OCI-LY3 (cell line): ENCODE measurements at regions not wholly inside any gene's neighbourhood (a gene's known extent, or its start where the extent isn't known, plus 50 kb on each side); places are given as distances from the start of the nearest gene placed in this dataset.

Experiments used
- H2AFZ ChIP-seq: fragments of 200-600, 300-600 bp; shearing (Covaris generic); 2 replicates; pipeline ENCODE4 v1.6.0; 2014; ENCODE audit warnings: antibody characterized with exemption, low read depth, low read length
- H3K27ac ChIP-seq: fragments of 200-600, 300-600 bp; sonication (generic); 2 replicates; pipeline ENCODE4 v1.5.1; 2014; ENCODE audit warnings: mild to moderate bottlenecking, low read length, moderate library complexity, mixed read lengths
- H3K27me3 ChIP-seq: fragments of 200-600, 300-600 bp; sonication (generic); 2 replicates; pipeline ENCODE4 v1.6.1; 2014; ENCODE audit warnings: low read depth, low read length, mixed read lengths
- H3K36me3 ChIP-seq: fragments of 200-600, 300-600 bp; sonication (generic); replicated peaks from 2 replicates; pipeline ENCODE3; 2014; ENCODE audit warnings: low read depth, low read length, mixed read lengths
- H3K4me1 ChIP-seq: fragments of 300-600, 200-600 bp; sonication (generic); 2 replicates; pipeline ENCODE4 v1.6.1; 2014; ENCODE audit warnings: low read length, mixed read lengths
- H3K4me2 ChIP-seq: fragments of 200-600, 300-600 bp; sonication (generic); 2 replicates; pipeline ENCODE4 v1.6.1; 2014; ENCODE audit warnings: low read length, mixed read lengths
- H3K4me3 ChIP-seq: fragments of 300-600, 200-600 bp; sonication (generic); 2 replicates; pipeline ENCODE4 v1.5.1; 2014; ENCODE audit warnings: antibody characterized with exemption, mild to moderate bottlenecking, low read length, moderate library complexity
- H3K79me2 ChIP-seq: fragments of 300-600, 200-600 bp; shearing (Covaris generic); 2 replicates; pipeline ENCODE4 v1.6.1; 2014; ENCODE audit warnings: mild to moderate bottlenecking, low read length, mixed read lengths
- H3K9ac ChIP-seq: fragments of 300-600, 200-600 bp; shearing (Covaris generic); 2 replicates; pipeline ENCODE4 v1.6.0; 2014; ENCODE audit warnings: mild to moderate bottlenecking, low read length, moderate library complexity
- H3K9me3 ChIP-seq: fragments of 200-600, 300-600 bp; shearing (Covaris generic); 2 replicates; pipeline ENCODE4 v1.6.1; 2014; ENCODE audit warnings: low read length, mixed read lengths; ENCODE audit not compliant: insufficient read depth
- H4K20me1 ChIP-seq: fragments of 200-600, 300-600 bp; sonication (generic); 2 replicates; pipeline ENCODE4 v1.6.1; 2016; ENCODE audit warnings: low read length, mixed read lengths; ENCODE audit not compliant: insufficient read depth
- CTCF ChIP-seq: fragments of 200-600, 300-600 bp; sonication (generic); IDR thresholded peaks from 2 replicates; pipeline ENCODE4 v1.5.1; 2014; ENCODE audit warnings: antibody characterized with exemption, low read length, low read depth
- EZH2phosphoT487 ChIP-seq: fragments of 200-600 bp; shearing (Covaris generic); IDR thresholded peaks from 2 replicates; pipeline ENCODE4 v1.6.1; 2018; ENCODE audit warnings: antibody characterized with exemption, mixed run types, low read depth

- TF ChIP-seq CTCF (no peak), EZH2phosphoT487 (no peak)
- Histone ChIP-seq H3K27me3 (no peaks in the 10 kb centered on the region), H3K4me2 (no peak overlapping the region), H3K9ac (no peak overlapping the region), H3K36me3 (no peaks in the 10 kb centered on the region), H2AFZ (no peak overlapping the region), H3K27ac (no peak overlapping the region), H3K79me2 (no peaks in the 10 kb centered on the region), H3K4me3 (no peak overlapping the region), H4K20me1 (no peaks in the 10 kb centered on the region), H3K9me3 (no peaks in the 10 kb centered on the region), H3K4me1 (no peaks in the 10 kb centered on the region)
Measured at GRCh38 chr13:109436841-109437240, 349.5 kb downstream of the IRS2 start.

- TF ChIP-seq CTCF = no peak
- TF ChIP-seq EZH2phosphoT487 = no peak
- Histone ChIP-seq H3K9me3 (0 out of 2 replicates have a peak, but pooled peaks cover 2% of the 10 kb centered on the region), H4K20me1 (no peaks in the 10 kb centered on the region), H3K9ac (no peak overlapping the region), H3K27me3 (no peaks in the 10 kb centered on the region), H3K4me2 (no peak overlapping the region), H3K27ac (no peak overlapping the region), H3K4me1 (no peaks in the 10 kb centered on the region), H3K79me2 (no peaks in the 10 kb centered on the region), H3K4me3 (no peak overlapping the region), H2AFZ (no peak overlapping the region), H3K36me3 (no peaks in the 10 kb centered on the region)
Measured at GRCh38 chr13:109436055-109436622, 350.2 kb downstream of the IRS2 start.

- Histone ChIP-seq H3K4me2 (no peak overlapping the region), H3K36me3 (no peaks in the 10 kb centered on the region), H3K9me3 (peaks cover 6% of the 10 kb centered on the region; the same call in 1 of the 2 replicates), H3K4me3 (no peak overlapping the region), H3K4me1 (0 out of 2 replicates have a peak, but pooled peaks cover 3% of the 10 kb centered on the region), H4K20me1 (no peaks in the 10 kb centered on the region), H2AFZ (no peak overlapping the region), H3K27ac (no peak overlapping the region), H3K9ac (no peak overlapping the region), H3K27me3 (no peaks in the 10 kb centered on the region), H3K79me2 (no peaks in the 10 kb centered on the region)
- TF ChIP-seq CTCF (no peak), EZH2phosphoT487 (no peak)
Measured at GRCh38 chr13:109431217-109431616, 355.2 kb downstream of the IRS2 start.

GRCh38 chr13:109428146-109428545 lies 358.2 kb downstream of the IRS2 start:
- 0 out of 2 replicates have a peak, but pooled peaks cover 3% of the 10 kb centered on the region for H3K4me1 ChIP-seq
- no peak overlapping the region for H3K27ac ChIP-seq
- no peak for TF ChIP-seq EZH2phosphoT487
- TF ChIP-seq CTCF = no peak
- H3K4me2 ChIP-seq = no peak overlapping the region
- H3K9ac ChIP-seq = no peak overlapping the region
- H3K36me3 ChIP-seq = no peaks in the 10 kb centered on the region
- no peak overlapping the region for H3K4me3 ChIP-seq
- peaks cover 6% of the 10 kb centered on the region; the same call in 1 of the 2 replicates for H3K9me3 ChIP-seq
- no peak overlapping the region for H2AFZ ChIP-seq
- no peaks in the 10 kb centered on the region for H3K79me2 ChIP-seq
- H3K27me3 ChIP-seq = peaks cover 3% of the 10 kb centered on the region; the same call in 1 of the 2 replicates
- no peaks in the 10 kb centered on the region for H4K20me1 ChIP-seq
